ENCODE measurements at regions not wholly inside any gene's neighbourhood (a gene's known extent, or its start where the extent isn't known, plus 50 kb on each side); places are given as distances from the start of the nearest gene placed in this dataset.

GRCh38 chr3:35946854-35947515 is 307.7 kb downstream of the ARPP21 start:
- no peak for DNase-seq

GRCh38 chr3:35950021-35950420 is 310.7 kb downstream of the ARPP21 start:
- DNase-seq (no peak), ATAC-seq (no peak)

More at GRCh38 chr3:35946854-35947515, 307.7 kb downstream of the ARPP21 start:
- ATAC-seq = no peak

GRCh38 chr3:35954413-35954812 is 315.1 kb downstream of the ARPP21 start:
- no peak for ATAC-seq
- DNase-seq = no peak

GRCh38 chr3:35965908-35966307 is 326.6 kb downstream of the ARPP21 start:
- ATAC-seq (no peak), DNase-seq (no peak)

- no peak for DNase-seq
These were observed 327.5 kb downstream of the ARPP21 start for GRCh38 chr3:35966629-35967464.

GRCh38 chr3:35968043-35968622 is 328.8 kb downstream of the ARPP21 start:
- ATAC-seq (no peak), DNase-seq (no peak)

More at GRCh38 chr3:35966629-35967464, 327.5 kb downstream of the ARPP21 start:
- ATAC-seq = no peak

- DNase-seq (no peak), ATAC-seq (no peak)
These were observed 330.1 kb downstream of the ARPP21 start for GRCh38 chr3:35969406-35969805.

- DNase-seq (no peak), ATAC-seq (no peak)
These were observed 331.5 kb downstream of the ARPP21 start for GRCh38 chr3:35970793-35971192.

- DNase-seq (no peak), ATAC-seq (no peak)
These were observed 332.4 kb downstream of the ARPP21 start for GRCh38 chr3:35971686-35972085.

- no peak for ATAC-seq
- no peak for DNase-seq
These were observed 335.5 kb downstream of the ARPP21 start for GRCh38 chr3:35974872-35975271.

GRCh38 chr3:35986161-35986560 is 346.8 kb downstream of the ARPP21 start:
- DNase-seq = no peak
- ATAC-seq = no peak

- ATAC-seq = no peak
- no peak for DNase-seq
These were observed 348.1 kb downstream of the ARPP21 start for GRCh38 chr3:35987386-35987785.

- no peak for ATAC-seq
- no peak for DNase-seq
These were observed 352.7 kb downstream of the ARPP21 start for GRCh38 chr3:35992041-35992440.

GRCh38 chr3:36011791-36012190 is 368.5 kb upstream of the STAC start:
- DNase-seq (no peak), ATAC-seq (no peak)

- DNase-seq = no peak
- no peak for ATAC-seq
These were observed 366.9 kb upstream of the STAC start for GRCh38 chr3:36013425-36013824.

- ATAC-seq (no peak), DNase-seq (no peak)
These were observed 355.1 kb upstream of the STAC start for GRCh38 chr3:36025232-36025631.

- DNase-seq (no peak), ATAC-seq (no peak)
These were observed 347.9 kb upstream of the STAC start for GRCh38 chr3:36032180-36033047.

GRCh38 chr3:36058404-36059030 is 321.8 kb upstream of the STAC start:
- no peak for DNase-seq
- no peak for ATAC-seq

- no peak for DNase-seq
- ATAC-seq = no peak
These were observed 319.4 kb upstream of the STAC start for GRCh38 chr3:36060950-36061349.

GRCh38 chr3:36063992-36064391 is 316.3 kb upstream of the STAC start:
- no peak for ATAC-seq
- no peak for DNase-seq

GRCh38 chr3:36065321-36065720 is 315.0 kb upstream of the STAC start:
- no peak for ATAC-seq
- no peak for DNase-seq

- no peak for DNase-seq
- ATAC-seq = no peak
These were observed 304.8 kb upstream of the STAC start for GRCh38 chr3:36075491-36075890.
